SH-SY5Y (cell line): ENCODE measurements at regions not wholly inside any gene's neighbourhood (a gene's known extent, or its start where the extent isn't known, plus 50 kb on each side); places are given as distances from the start of the nearest gene placed in this dataset.

ENCODE experiments used
- GATA2 ChIP-seq: IDR thresholded peaks from 2 replicates; pipeline ENCODE4 v1.6.1; 2011; ENCODE audit warnings: mild to moderate bottlenecking, low read depth, low read length
- GATA3 ChIP-seq: IDR thresholded peaks from 2 replicates; pipeline ENCODE4 v1.6.1; 2011; ENCODE audit warnings: low read depth, mild to moderate bottlenecking, low read length, moderate library complexity

DNA sequence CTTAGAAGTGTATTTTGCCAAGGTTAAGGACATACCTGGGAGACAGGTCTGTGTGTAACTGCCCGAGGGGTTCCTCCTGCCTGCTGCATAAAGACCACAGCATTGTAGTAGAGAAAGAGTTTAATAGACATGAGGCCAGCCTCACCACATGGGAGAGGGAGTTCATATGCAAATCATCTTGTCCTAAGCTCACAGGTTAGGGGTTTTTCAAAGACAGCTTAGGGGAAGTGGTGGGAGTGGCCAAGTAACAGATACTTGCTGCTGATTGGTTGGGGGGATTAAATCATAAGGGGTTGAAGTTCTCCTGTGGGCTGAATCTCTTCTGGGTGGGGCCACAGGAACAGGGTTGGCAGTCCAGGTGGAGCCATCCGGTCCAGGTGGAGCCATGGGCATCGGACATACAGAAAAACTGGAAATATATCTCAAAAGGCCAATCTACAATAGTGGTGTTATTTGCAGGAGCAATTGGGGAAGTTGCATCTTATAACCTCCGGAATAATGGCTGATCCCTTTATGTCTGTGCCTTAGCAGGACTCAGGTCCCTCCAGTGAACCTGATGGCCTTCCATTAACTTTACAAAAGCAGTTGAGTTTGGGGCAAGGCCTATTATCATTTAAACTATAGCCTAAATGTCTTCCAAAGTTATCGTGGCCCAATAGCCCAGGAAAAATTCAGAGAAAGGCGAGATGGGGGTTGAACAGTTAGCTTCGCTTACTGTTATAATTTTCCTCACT, 86.0 kb upstream of the MFGE8 start:
- no peak for TF ChIP-seq GATA3
- TF ChIP-seq GATA2: no peak
